H1 (cell line): ENCODE measurements at regions not wholly inside any gene's neighbourhood (a gene's known extent, or its start where the extent isn't known, plus 50 kb on each side); places are given as distances from the start of the nearest gene placed in this dataset.

Experiments used
- CTCF ChIA-PET: fragments of 300-600 bp; sonication (Branson Sonifier 250); formaldehyde crosslinking; loops from one replicate; lab custom pipeline; 2021; ENCODE audit not compliant: partially characterized antibody; lab: Charles Lee
- POLR2A ChIA-PET: fragments of 300-600 bp; sonication (Branson Sonifier 250); formaldehyde crosslinking; loops from one replicate; lab custom pipeline; 2021; ENCODE audit warnings: inconsistent platforms; ENCODE audit not compliant: partially characterized antibody; lab: Charles Lee
- DNase-seq, 2 experiments: peaks; one replicate each; pipeline versions ENCODE4 v3.0.0 to v3.0.0-alpha.2; 2010 to 2022; ENCODE audit warnings: low spot score in 2 of 2, low read depth in 1 of 2, mixed read lengths in 1 of 2
- FAIRE-seq: peaks from 2 replicates; lab custom pipeline; 2011; peaks lifted over from hg19 to GRCh38; lab: Jason Lieb, UNC
- H2AFZ ChIP-seq: 2 replicates; pipeline ENCODE4 v1.8.1; 2012; ENCODE audit warnings: low read length, inconsistent platforms
- H2AK5ac ChIP-seq: 2 replicates; pipeline ENCODE4 v1.6.1; 2013; ENCODE audit warnings: low read depth, low read length
- H2BK120ac ChIP-seq: replicated peaks from 2 replicates; pipeline ENCODE3; 2013; ENCODE audit warnings: low read depth, low read length, inconsistent platforms
- H2BK12ac ChIP-seq: 2 replicates; pipeline ENCODE4 v1.6.1; 2013; ENCODE audit warnings: low read depth, low read length
- H2BK15ac ChIP-seq: 2 replicates; pipeline ENCODE4 v1.6.1; 2013; ENCODE audit warnings: low read length
- H2BK20ac ChIP-seq: 2 replicates; pipeline ENCODE4 v1.6.1; 2013; ENCODE audit warnings: low read length
- H2BK5ac ChIP-seq: 2 replicates; pipeline ENCODE4 v1.6.1; 2013; ENCODE audit warnings: low read depth, low read length
- H3K14ac ChIP-seq: 2 replicates; pipeline ENCODE4 v1.6.1; 2013; ENCODE audit warnings: inconsistent platforms; ENCODE audit not compliant: insufficient read length
- H3K18ac ChIP-seq: 2 replicates; pipeline ENCODE4 v1.6.1; 2013; ENCODE audit warnings: low read length; ENCODE audit errors: extremely low read depth
- H3K23ac ChIP-seq: 2 replicates; pipeline ENCODE4 v1.6.1; 2013; ENCODE audit warnings: inconsistent platforms; ENCODE audit not compliant: insufficient read length
- H3K23me2 ChIP-seq: 2 replicates; pipeline ENCODE4 v1.6.1; 2013; ENCODE audit warnings: low read depth, low read length
- H3K27ac ChIP-seq: 2 replicates; pipeline ENCODE4 v1.6.1; 2011; ENCODE audit warnings: low read depth, low read length, inconsistent platforms
- H3K27me3 ChIP-seq, 4 experiments: replicated peaks in 1 of 4; 1 replicate in 1 of 4; 2 replicates in 3 of 4; pipeline versions ENCODE4 v1.6.1 to v1.8.1; 2011 to 2013; ENCODE audit warnings: low read length in 3 of 4, mild to moderate bottlenecking in 3 of 4, inconsistent platforms in 2 of 4, mixed read lengths in 2 of 4, moderate library complexity in 1 of 4; ENCODE audit not compliant: control insufficient read depth in 3 of 4, insufficient read depth in 3 of 4; ENCODE audit errors: extremely low read depth in 1 of 4
- H3K36me3 ChIP-seq, 4 experiments: 2 replicates each; pipeline versions ENCODE4 v1.6.1 to v1.8.1; 2011 to 2013; ENCODE audit warnings: mild to moderate bottlenecking in 4 of 4, low read length in 3 of 4, moderate library complexity in 2 of 4, control low read depth in 1 of 4, inconsistent platforms in 1 of 4; ENCODE audit not compliant: insufficient read depth in 4 of 4, control insufficient read depth in 2 of 4
- H3K4ac ChIP-seq: replicated peaks from 2 replicates; pipeline ENCODE3; 2013; ENCODE audit warnings: low read length, low read depth, mixed read lengths, inconsistent platforms; ENCODE audit not compliant: insufficient read length
- H3K4me1 ChIP-seq, 4 experiments: replicated peaks in 1 of 4; 1 replicate in 1 of 4; 2 replicates in 3 of 4; pipeline versions ENCODE4 v1.6.1 to v1.8.1; 2011 to 2013; ENCODE audit warnings: low read length in 3 of 4, inconsistent platforms in 2 of 4, mixed read lengths in 1 of 4; ENCODE audit not compliant: insufficient read depth in 4 of 4, control insufficient read depth in 3 of 4
- H3K4me2 ChIP-seq, 2 experiments: 2 replicates each; pipeline versions ENCODE4 v1.6.1 to v1.8.1; 2011 to 2013; ENCODE audit warnings: low read depth in 2 of 2, low read length in 2 of 2, control low read depth in 1 of 2, inconsistent platforms in 1 of 2, mild to moderate bottlenecking in 1 of 2; ENCODE audit not compliant: insufficient read depth in 1 of 2
- H3K4me3 ChIP-seq, 4 experiments: fragments of 200-600, 300-600 bp in 1 of 4; sonication (generic), shearing (Covaris generic), sonication (Bioruptor Twin) in 1 of 4; 2 replicates each; pipeline versions ENCODE4 v1.5.1 to v1.8.1; 2011 to 2016; ENCODE audit warnings: low read length in 4 of 4, low read depth in 3 of 4, control low read depth in 2 of 4, inconsistent platforms in 2 of 4, mild to moderate bottlenecking in 2 of 4, mixed read lengths in 1 of 4, moderate library complexity in 1 of 4; ENCODE audit not compliant: insufficient read depth in 2 of 4; ENCODE audit errors: extremely low read depth in 1 of 4
- H3K56ac ChIP-seq: replicated peaks from 2 replicates; pipeline ENCODE3; 2013; ENCODE audit warnings: low read depth, mild to moderate bottlenecking, mixed read lengths, low read length, inconsistent platforms; ENCODE audit not compliant: insufficient read length
- H3K79me1 ChIP-seq: 2 replicates; pipeline ENCODE4 v1.6.1; 2013; ENCODE audit warnings: low read depth, low read length, control low read depth
- H3K79me2 ChIP-seq, 2 experiments: 2 replicates each; pipeline versions ENCODE4 v1.6.1 to v1.8.1; 2012 to 2013; ENCODE audit warnings: low read length in 2 of 2, mild to moderate bottlenecking in 2 of 2, inconsistent platforms in 1 of 2; ENCODE audit not compliant: insufficient read depth in 2 of 2, control insufficient read depth in 1 of 2
- H3K9ac ChIP-seq, 4 experiments: replicated peaks in 1 of 4; 1 replicate in 1 of 4; 2 replicates in 3 of 4; pipeline versions ENCODE4 v1.6.1 to v1.8.1; 2011 to 2013; ENCODE audit warnings: low read depth in 3 of 4, low read length in 3 of 4, control low read depth in 2 of 4, mild to moderate bottlenecking in 2 of 4, moderate library complexity in 2 of 4, inconsistent platforms in 1 of 4; ENCODE audit errors: extremely low read depth in 1 of 4
- H3K9me3 ChIP-seq, 2 experiments: 2 replicates each; pipeline versions ENCODE4 v1.6.1 to v1.8.1; 2012 to 2013; ENCODE audit warnings: mild to moderate bottlenecking in 2 of 2, moderate library complexity in 2 of 2, control low read depth in 1 of 2, inconsistent platforms in 1 of 2, low read depth in 1 of 2, low read length in 1 of 2, mixed read lengths in 1 of 2; ENCODE audit not compliant: insufficient read depth in 2 of 2
- H4K20me1 ChIP-seq, 2 experiments: replicated peaks in 1 of 2; 2 replicates each; pipeline versions ENCODE3 to v1.8.1; 2011 to 2013; ENCODE audit warnings: inconsistent platforms in 2 of 2, low read length in 2 of 2, mild to moderate bottlenecking in 1 of 2; ENCODE audit not compliant: insufficient read depth in 2 of 2, control insufficient read depth in 1 of 2
- H4K5ac ChIP-seq: 2 replicates; pipeline ENCODE4 v1.6.1; 2013; ENCODE audit warnings: low read length, low read depth, mixed read lengths, inconsistent platforms; ENCODE audit not compliant: insufficient read length
- H4K8ac ChIP-seq: 2 replicates; pipeline ENCODE4 v1.8.0; 2013; ENCODE audit warnings: mild to moderate bottlenecking, moderate library complexity, low read length, inconsistent platforms; ENCODE audit not compliant: insufficient read depth; ENCODE audit errors: extremely low read depth
- H4K91ac ChIP-seq: replicated peaks from 2 replicates; pipeline ENCODE3; 2013; ENCODE audit warnings: low read length, mixed read lengths, inconsistent platforms; ENCODE audit not compliant: insufficient read length
- BCL11A ChIP-seq, 2 experiments: IDR thresholded peaks; one replicate each; pipeline ENCODE4 v1.6.1; 2011; ENCODE audit warnings: low read depth in 2 of 2, low read length in 2 of 2, mild to moderate bottlenecking in 2 of 2
- CTBP2 ChIP-seq: IDR thresholded peaks from 2 replicates; pipeline ENCODE4 v1.7.0; 2011; ENCODE audit warnings: borderline replicate concordance, mild to moderate bottlenecking, moderate library complexity, mixed read lengths, low read length; ENCODE audit not compliant: insufficient read depth, insufficient read length
- E2F6 ChIP-seq: IDR thresholded peaks from 2 replicates; pipeline ENCODE4 v1.6.1; 2012; ENCODE audit warnings: inconsistent platforms
- JUND ChIP-seq: IDR thresholded peaks from 2 replicates; pipeline ENCODE4 v1.6.1; 2011; ENCODE audit warnings: mild to moderate bottlenecking, improper control_type of control experiment, low read length
- RAD21 ChIP-seq, 2 experiments: IDR thresholded peaks in 1 of 2; conservative IDR thresholded peaks in 1 of 2; 2 replicates each; pipeline ENCODE4 v1.6.1; 2011; ENCODE audit warnings: low read depth in 2 of 2, low read length in 2 of 2, improper control_type of control experiment in 1 of 2, inconsistent platforms in 1 of 2, mild to moderate bottlenecking in 1 of 2, moderate library complexity in 1 of 2
- RNF2 ChIP-seq: fragments of 200-900, 300-1000 bp; sonication (generic); IDR thresholded peaks from 2 replicates; pipeline ENCODE4 v1.7.1; 2016; ENCODE audit warnings: borderline replicate concordance, low read depth, mild to moderate bottlenecking, antibody characterized with exemption, low read length; ENCODE audit not compliant: poor library complexity, severe bottlenecking; ENCODE audit errors: missing control alignments
- TBP ChIP-seq: IDR thresholded peaks from 2 replicates; pipeline ENCODE4 v1.6.1; 2011; ENCODE audit warnings: low read depth, low read length, improper control_type of control experiment
- WGBS, 2 experiments: shearing (Covaris generic) in 1 of 2; methylation state at CpG; one replicate each; pipeline versions ENCODE4 v1.1.6 to v1.1.7; 2013 to 2015; ENCODE audit warnings: low lambda C conversion rate in 2 of 2, mixed read lengths in 2 of 2, inconsistent platforms in 1 of 2, low coverage in 1 of 2, missing lambda C conversion rate in 1 of 2; ENCODE audit not compliant: insufficient replicate concordance in 2 of 2, insufficient coverage in 1 of 2, insufficient read length in 1 of 2; ENCODE audit errors: extremely low coverage in 1 of 2, missing lambda C conversion rate in 1 of 2; 5-methylcytosine and 5-hydroxymethylcytosine counted together

GRCh38 chrX:21266949-21267348 lies 107.3 kb upstream of the CNKSR2 start:
- Histone ChIP-seq H4K91ac (no peak overlapping the region), H3K9ac (no peak overlapping the region), H2BK15ac (no peak overlapping the region), H4K8ac (no peak overlapping the region), H3K4me3 (no peak overlapping the region), H4K5ac (no peak overlapping the region), H3K23ac (no peak overlapping the region), H3K56ac (no peak overlapping the region), H3K14ac (no peak overlapping the region), H2BK120ac (no peak overlapping the region), H2BK12ac (no peak overlapping the region), H3K27ac (no peak overlapping the region), H3K4me1 (no peaks in the 10 kb centered on the region), H2AK5ac (no peak overlapping the region), H3K23me2 (no peaks in the 10 kb centered on the region), H3K36me3 (no peaks in the 10 kb centered on the region), H3K4ac (no peak overlapping the region), H3K18ac (no peak overlapping the region), H2AFZ (no peak overlapping the region), H3K79me2 (no peaks in the 10 kb centered on the region), H3K79me1 (no peaks in the 10 kb centered on the region), H3K9me3 (no peaks in the 10 kb centered on the region), H4K20me1 (no peaks in the 10 kb centered on the region), H2BK5ac (no peak overlapping the region), H3K4me2 (no peak overlapping the region), H2BK20ac (no peak overlapping the region), H3K27me3 (no peaks in the 10 kb centered on the region)
- TF ChIP-seq BCL11A (IDR thresholded peaks at IDR 0.05; ENCODE audit: low read depth in 2 of 2, low read length in 2 of 2) (no peak), RAD21 (IDR thresholded peaks at IDR 0.05 in 1 of 2, conservative IDR thresholded peaks at IDR 0.05 in 1 of 2; ENCODE audit: low read depth in 2 of 2, low read length in 2 of 2) (no peak), TBP (no peak), CTBP2 (no peak), E2F6 (no peak), JUND (no peak), RNF2 (no peak)
- WGBS, 2 experiments, result 76% methylated on average over 1 of the region's 1 CpG; no CpG with 5 or more reads in 1 of the 2 experiments
- CTCF ChIA-PET, result no interaction called here
- POLR2A ChIA-PET, result no interaction called here
- FAIRE-seq (no peak), DNase-seq (no peak)
